Thyroid gland (tissue), 4 donors: ENCODE measurements at regions not wholly inside any gene's neighbourhood (a gene's known extent, or its start where the extent isn't known, plus 50 kb on each side); places are given as distances from the start of the nearest gene placed in this dataset.

Experiments used
- DNase-seq, 2 donors: peaks; one replicate each; pipeline ENCODE4 v3.0.0-alpha.2; 2019
- H3K27ac ChIP-seq, 3 donors: fragments of 200-600 bp; sonication (generic); 1 replicate in 2 of 3; 2 replicates in 1 of 3; pipeline ENCODE4 v1.5.1; 2016 to 2019; ENCODE audit warnings: mild to moderate bottlenecking in 1 of 3, moderate library complexity in 1 of 3
- H3K27me3 ChIP-seq: fragments of 200-600 bp; sonication (generic); one replicate; pipeline ENCODE4 v1.5.1; 2019
- H3K36me3 ChIP-seq, 2 donors: fragments of 200-600 bp; sonication (generic); one replicate each; pipeline ENCODE4 v1.5.1; 2016 to 2019
- H3K4me1 ChIP-seq, 2 donors: fragments of 200-600 bp; sonication (generic); one replicate each; pipeline ENCODE4 v1.5.1; 2017 to 2019
- H3K4me3 ChIP-seq, 3 donors: fragments of 200-600 bp; sonication (generic); replicated peaks in 1 of 3; 1 replicate in 2 of 3; 2 replicates in 1 of 3; pipeline ENCODE4 v1.5.1; 2016; ENCODE audit warnings: mild to moderate bottlenecking in 1 of 3
- H3K9me3 ChIP-seq: fragments of 200-600 bp; sonication (generic); one replicate; pipeline ENCODE4 v1.5.1; 2017
- CTCF ChIP-seq, 6 experiments: fragments of 200-600 bp in 3 of 6; fragments of 450-650 bp in 3 of 6; sonication (generic) in 3 of 6; IDR thresholded peaks; one replicate each; pipeline ENCODE4 v1.5.1; 2016 to 2019; ENCODE audit warnings: antibody characterized with exemption in 6 of 6, mild to moderate bottlenecking in 2 of 6, inconsistent platforms in 1 of 6, moderate library complexity in 1 of 6
- POLR2A ChIP-seq, 2 donors: fragments of 450-650 bp; IDR thresholded peaks; one replicate each; pipeline ENCODE4 v1.6.1; 2017; ENCODE audit warnings: antibody characterized with exemption in 2 of 2, mild to moderate bottlenecking in 2 of 2, moderate library complexity in 1 of 2
- WGBS, 2 donors: methylation state at CpG; one replicate each; pipeline ENCODE4 v1.1.5; 2017; 5-methylcytosine and 5-hydroxymethylcytosine counted together
- intact Hi-C: fragments of 100-400 bp; cut with DNase I; formaldehyde crosslinking; loops from one replicate; pipeline ENCODE4 v1.15.1; 2023

- Histone ChIP-seq H3K4me3 (no peak overlapping the region), H3K27ac (no peak overlapping the region), H3K27me3 (no peaks in the 10 kb centered on the region), H3K9me3 (no peaks in the 10 kb centered on the region), H3K4me1 (no peaks in the 10 kb centered on the region), H3K36me3 (no peaks in the 10 kb centered on the region)
- WGBS, 2 donors = 90 to 93% methylated on average over 9 of the region's 9 CpGs
- intact Hi-C loops = no loop called here
- TF ChIP-seq CTCF (IDR thresholded peaks at IDR 0.05) (no peak), POLR2A (IDR thresholded peaks at IDR 0.05) (no peak)
- no peak for DNase-seq
Observed at GRCh38 chr11:112864672-112865071, 96.5 kb upstream of the NCAM1 start.

GRCh38 chr11:112871909-112872500, 89.2 kb upstream of the NCAM1 start:
- WGBS, 2 donors = 49 to 59% methylated on average over 7 of the region's 7 CpGs
- no peak for DNase-seq
- no peaks in the 10 kb centered on the region for H3K36me3 ChIP-seq

GRCh38 chr11:112874980-112875379, 86.2 kb upstream of the NCAM1 start:
- intact Hi-C loops = no loop called here
- Histone ChIP-seq H3K27me3 (no peaks in the 10 kb centered on the region), H3K4me3 (no peak overlapping the region), H3K4me1 (no peaks in the 10 kb centered on the region), H3K36me3 (no peaks in the 10 kb centered on the region), H3K27ac (no peak overlapping the region), H3K9me3 (no peaks in the 10 kb centered on the region)
- WGBS, 2 donors = 74 to 81% methylated on average over 3 of the region's 3 CpGs
- DNase-seq = no peak
- TF ChIP-seq CTCF (IDR thresholded peaks at IDR 0.05) (no peak), POLR2A (IDR thresholded peaks at IDR 0.05) (no peak)

More at GRCh38 chr11:112871909-112872500, 89.2 kb upstream of the NCAM1 start:
- Histone ChIP-seq H3K4me3 (no peak overlapping the region), H3K27ac (no peak overlapping the region), H3K4me1 (no peaks in the 10 kb centered on the region), H3K27me3 (no peaks in the 10 kb centered on the region), H3K9me3 (no peaks in the 10 kb centered on the region)
- intact Hi-C loops = no loop called here
- TF ChIP-seq CTCF (IDR thresholded peaks at IDR 0.05) = no peak
- TF ChIP-seq POLR2A (IDR thresholded peaks at IDR 0.05) = no peak

GRCh38 chr11:112877581-112877980, 83.6 kb upstream of the NCAM1 start:
- WGBS, 2 donors = 49 to 64% methylated on average over 8 to 11 of the region's 11 CpGs
- Histone ChIP-seq H3K4me1 (no peaks in the 10 kb centered on the region), H3K27ac (no peak overlapping the region), H3K9me3 (no peaks in the 10 kb centered on the region), H3K36me3 (no peaks in the 10 kb centered on the region), H3K4me3 (no peak overlapping the region), H3K27me3 (no peaks in the 10 kb centered on the region)
- intact Hi-C loops = no loop called here
- TF ChIP-seq POLR2A (IDR thresholded peaks at IDR 0.05) = no peak
- no peak for TF ChIP-seq CTCF (IDR thresholded peaks at IDR 0.05)
- DNase-seq = no peak

GRCh38 chr11:112878033-112878601, 83.1 kb upstream of the NCAM1 start:
- no peak for TF ChIP-seq CTCF (IDR thresholded peaks at IDR 0.05)
- no peak for TF ChIP-seq POLR2A (IDR thresholded peaks at IDR 0.05)
- DNase-seq = no peak
- no peak overlapping the region for H3K4me3 ChIP-seq
- no peaks in the 10 kb centered on the region for H3K4me1 ChIP-seq
- intact Hi-C loops = no loop called here
- H3K27me3 ChIP-seq = no peaks in the 10 kb centered on the region
- no peak overlapping the region for H3K27ac ChIP-seq
- H3K9me3 ChIP-seq = no peaks in the 10 kb centered on the region
- WGBS, 2 donors = 68 to 69% methylated on average over 7 of the region's 7 CpGs
- H3K36me3 ChIP-seq = no peaks in the 10 kb centered on the region
